SU-DHL-6 (cell line): ENCODE measurements at regions not wholly inside any gene's neighbourhood (a gene's known extent, or its start where the extent isn't known, plus 50 kb on each side); places are given as distances from the start of the nearest gene placed in this dataset.

ENCODE experiments used
- CTCF ChIP-seq: fragments of 200-600 bp; sonication (generic); IDR thresholded peaks from one replicate; pipeline ENCODE4 v1.5.1; 2017; ENCODE audit warnings: antibody characterized with exemption, mild to moderate bottlenecking, low read length, moderate library complexity; ENCODE audit not compliant: insufficient read depth, poor library complexity, severe bottlenecking
- EZH2phosphoT487 ChIP-seq: fragments of 200-600 bp; sonication (generic), shearing (Covaris generic); conservative IDR thresholded peaks from 2 replicates; pipeline ENCODE4 v1.6.1; 2018; ENCODE audit warnings: mild to moderate bottlenecking, antibody characterized with exemption, low read length, moderate library complexity, mixed read lengths

- no peak for TF ChIP-seq CTCF
- no peak for TF ChIP-seq EZH2phosphoT487
These were observed 647.0 kb downstream of the TRAM1L1 start for GRCh38 chr4:116438417-116438816.
